HUDEP-2 (cell line): ENCODE measurements at regions not wholly inside any gene's neighbourhood (a gene's known extent, or its start where the extent isn't known, plus 50 kb on each side); places are given as distances from the start of the nearest gene placed in this dataset.
"Not testable (repeated sequence)": the region's sequence is repeated elsewhere in the genome, so short reads cannot be mapped to it uniquely, and the experiment has no call there.

Source experiments
- DNase-seq, 76 experiments: peaks; one replicate each; lab custom pipeline; 2025; ENCODE audit not compliant: unreplicated experiment in 76 of 76; lab: John Stamatoyannopoulos, UW

- DNase-seq: no peak
These were observed 788.2 kb downstream of the DSC3 start for GRCh38 chr18:30254331-30254730.

GRCh38 chr18:30248056-30248455 is 794.5 kb downstream of the DSC3 start:
- DNase-seq: no peak

GRCh38 chr18:30245766-30246455 is 796.6 kb downstream of the DSC3 start:
- no peak for DNase-seq

GRCh38 chr18:30234755-30235154 is 807.8 kb downstream of the DSC3 start:
- DNase-seq: no peak

GRCh38 chr18:30211112-30211511 is 831.4 kb downstream of the DSC3 start:
- DNase-seq: no peak

GRCh38 chr18:30208546-30208945 is 834.0 kb downstream of the DSC3 start:
- no peak for DNase-seq

GRCh38 chr18:30192216-30192615 is 850.3 kb downstream of the DSC3 start:
- peak in 2 of 76 experiments; percentile 0 to 18 for DNase-seq

- DNase-seq: no peak
These were observed 856.3 kb downstream of the DSC3 start for GRCh38 chr18:30186245-30186644.

- no peak for DNase-seq
These were observed 865.5 kb downstream of the DSC3 start for GRCh38 chr18:30177056-30177455.

GRCh38 chr18:30175621-30176225 is 866.8 kb downstream of the DSC3 start:
- DNase-seq: no peak

GRCh38 chr18:30175061-30175574 is 867.4 kb downstream of the DSC3 start:
- DNase-seq: no peak

- DNase-seq: no peak
These were observed 879.0 kb downstream of the DSC3 start for GRCh38 chr18:30163573-30163972.

- DNase-seq: no peak
These were observed 882.4 kb downstream of the DSC3 start for GRCh38 chr18:30160124-30160523.

GRCh38 chr18:30150586-30151250 is 891.8 kb downstream of the DSC3 start:
- DNase-seq: no peak

- DNase-seq: no peak
These were observed 893.0 kb downstream of the DSC3 start for GRCh38 chr18:30149585-30149984.

GRCh38 chr18:30142870-30143269 is 899.7 kb downstream of the DSC3 start:
- no peak for DNase-seq

- no peak for DNase-seq
These were observed 900.3 kb downstream of the DSC3 start for GRCh38 chr18:30142248-30142647.

GRCh38 chr18:30141506-30141905 is 901.0 kb downstream of the DSC3 start:
- DNase-seq: not testable (repeated sequence)

- DNase-seq: no peak
These were observed 902.8 kb downstream of the DSC3 start for GRCh38 chr18:30139631-30140287.

GRCh38 chr18:30135938-30136337 is 906.6 kb downstream of the DSC3 start:
- no peak for DNase-seq

- no peak for DNase-seq
These were observed 908.5 kb downstream of the DSC3 start for GRCh38 chr18:30134020-30134419.
